Pancreas (tissue), 10 donors: ENCODE measurements at regions not wholly inside any gene's neighbourhood (a gene's known extent, or its start where the extent isn't known, plus 50 kb on each side); places are given as distances from the start of the nearest gene placed in this dataset.

Experiments
- ATAC-seq, 4 donors: fragments of 200-7000 bp; cut with Tn5 transposase; one replicate each; pipeline versions ENCODE4 v1.8.0 to v1.9.1; 2020; ENCODE audit warnings: mild to moderate bottlenecking in 4 of 4, moderate library complexity in 4 of 4
- DNase-seq, 6 donors: peaks; one replicate each; pipeline ENCODE4 v3.0.0-alpha.2; 2020
- FAIRE-seq: peaks from 2 replicates; lab custom pipeline; 2012; peaks lifted over from hg19 to GRCh38; lab: Jason Lieb, UNC
- H3K27ac ChIP-seq, 4 donors: fragments of 200-600 bp; sonication (generic); 1 replicate in 3 of 4; 2 replicates in 1 of 4; pipeline versions ENCODE4 v1.5.0 to v1.8.0; 2020
- H3K27me3 ChIP-seq, 4 donors: fragments of 200-600 bp; one replicate each; pipeline ENCODE4 v1.8.0; 2021
- H3K36me3 ChIP-seq, 3 donors: fragments of 200-600 bp; sonication (generic) in 1 of 3; one replicate each; pipeline versions ENCODE4 v1.5.0 to v1.8.0; 2020 to 2021
- H3K4me1 ChIP-seq, 3 donors: fragments of 200-600 bp; one replicate each; pipeline ENCODE4 v1.8.0; 2021
- H3K4me3 ChIP-seq, 4 donors: fragments of 200-600 bp; sonication (generic) in 2 of 4; one replicate each; pipeline versions ENCODE4 v1.5.0 to v1.8.0; 2020 to 2021
- H3K9me3 ChIP-seq, 4 donors: fragments of 200-600 bp; one replicate each; pipeline ENCODE4 v1.8.0; 2021
- WGBS, 2 donors: extraction: QIAGEN DNeasy Blood & Tissue Kit; methylation state at CpG; one replicate each; pipeline ENCODE4 v1.1.7; 2013; 5-methylcytosine and 5-hydroxymethylcytosine counted together
- intact Hi-C, 3 donors: fragments of 100-400 bp; cut with DNase I; formaldehyde crosslinking; loops; one replicate each; pipeline versions ENCODE4 v1.11.1 to v1.14.2; 2022
- TF ChIP-seq, protein P1 (sequence below), 4 donors: fragments of 200-600 bp; sonication (generic) in 3 of 4; IDR thresholded peaks; one replicate each; pipeline versions ENCODE4 v1.5.0 to v1.8.0; 2021; ENCODE audit warnings: antibody characterized with exemption in 4 of 4
- donor health status: healthy with polysubstance abuse.
- donor health status: DM: no; HTN: no; CAD: no; lungs with moderate emphysema.
- donor health status: DM: no; HTN: no; CAD: no.
- donor health status: control.
- donor health status: control.
- donor health status: Bipolar disorder and iron deficiency.
- donor health status: DM: yes; HTN: yes; CAD: no.
- donor health status: DM: no; HTN: no; CAD: no.
- donor health status: DM: no; HTN: no; CAD: no.
- donor health status: DM: yes; HTN: yes; CAD: no.

DNA sequence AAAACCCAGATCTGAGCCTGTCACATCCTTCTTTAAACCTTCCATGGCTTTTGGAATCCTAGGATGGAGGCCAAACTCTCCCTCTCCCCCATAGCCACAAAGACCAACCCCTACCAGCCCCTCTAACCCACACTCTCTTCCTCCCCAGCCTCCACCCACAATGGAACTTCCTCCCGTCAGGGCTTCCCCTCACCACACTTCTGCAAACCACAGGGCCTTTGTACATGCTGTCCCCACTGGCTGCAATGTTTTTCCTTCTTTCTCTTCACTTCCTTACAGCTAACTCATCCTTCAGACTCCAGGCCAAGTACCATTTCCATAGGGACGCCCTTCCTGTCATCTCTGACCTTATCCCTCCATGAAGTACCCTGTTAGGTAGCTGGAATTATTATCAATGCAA is 393.5 kb downstream of the MN1 start:
- Histone ChIP-seq H3K27me3 (no peaks in the 10 kb centered on the region), H3K9me3 (no peaks in the 10 kb centered on the region), H3K4me1 (no peaks in the 10 kb centered on the region), H3K4me3 (no peak overlapping the region), H3K36me3 (no peaks in the 10 kb centered on the region), H3K27ac (no peak overlapping the region)
- FAIRE-seq, result no peak
- intact Hi-C loops, result loop anchor here in 2 of 3 donors (10.0 kb wide), 1 partner anchor 387 kb away; no protein-coding TSS in a partner anchor
- WGBS, 2 donors, result 89 to 96% methylated on average over 2 of the region's 2 CpGs
- TF ChIP-seq, protein P1, sequence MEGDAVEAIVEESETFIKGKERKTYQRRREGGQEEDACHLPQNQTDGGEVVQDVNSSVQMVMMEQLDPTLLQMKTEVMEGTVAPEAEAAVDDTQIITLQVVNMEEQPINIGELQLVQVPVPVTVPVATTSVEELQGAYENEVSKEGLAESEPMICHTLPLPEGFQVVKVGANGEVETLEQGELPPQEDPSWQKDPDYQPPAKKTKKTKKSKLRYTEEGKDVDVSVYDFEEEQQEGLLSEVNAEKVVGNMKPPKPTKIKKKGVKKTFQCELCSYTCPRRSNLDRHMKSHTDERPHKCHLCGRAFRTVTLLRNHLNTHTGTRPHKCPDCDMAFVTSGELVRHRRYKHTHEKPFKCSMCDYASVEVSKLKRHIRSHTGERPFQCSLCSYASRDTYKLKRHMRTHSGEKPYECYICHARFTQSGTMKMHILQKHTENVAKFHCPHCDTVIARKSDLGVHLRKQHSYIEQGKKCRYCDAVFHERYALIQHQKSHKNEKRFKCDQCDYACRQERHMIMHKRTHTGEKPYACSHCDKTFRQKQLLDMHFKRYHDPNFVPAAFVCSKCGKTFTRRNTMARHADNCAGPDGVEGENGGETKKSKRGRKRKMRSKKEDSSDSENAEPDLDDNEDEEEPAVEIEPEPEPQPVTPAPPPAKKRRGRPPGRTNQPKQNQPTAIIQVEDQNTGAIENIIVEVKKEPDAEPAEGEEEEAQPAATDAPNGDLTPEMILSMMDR (IDR thresholded peaks at IDR 0.05), result no peak
- no peak for ATAC-seq
- no peak for DNase-seq

DNA sequence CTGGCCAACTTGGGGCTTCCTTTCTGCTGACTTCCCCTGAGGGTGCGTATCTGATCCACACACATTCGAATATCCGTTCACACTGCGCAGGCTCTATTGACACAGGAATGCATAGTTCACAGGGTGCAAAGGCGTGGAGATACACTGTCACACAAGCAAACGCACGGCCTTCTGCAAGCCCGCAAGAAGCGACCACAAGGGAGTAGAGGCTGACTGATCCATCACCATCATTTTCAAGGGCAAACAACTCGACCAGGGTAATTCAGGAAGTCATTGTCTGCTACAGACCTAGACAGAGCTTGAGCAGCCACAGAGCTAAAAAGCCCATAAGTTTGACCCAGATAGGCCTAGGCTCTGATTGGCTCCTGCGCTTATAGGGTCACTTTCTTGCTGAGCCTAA is 392.3 kb downstream of the MN1 start:
- no peak for FAIRE-seq

DNA sequence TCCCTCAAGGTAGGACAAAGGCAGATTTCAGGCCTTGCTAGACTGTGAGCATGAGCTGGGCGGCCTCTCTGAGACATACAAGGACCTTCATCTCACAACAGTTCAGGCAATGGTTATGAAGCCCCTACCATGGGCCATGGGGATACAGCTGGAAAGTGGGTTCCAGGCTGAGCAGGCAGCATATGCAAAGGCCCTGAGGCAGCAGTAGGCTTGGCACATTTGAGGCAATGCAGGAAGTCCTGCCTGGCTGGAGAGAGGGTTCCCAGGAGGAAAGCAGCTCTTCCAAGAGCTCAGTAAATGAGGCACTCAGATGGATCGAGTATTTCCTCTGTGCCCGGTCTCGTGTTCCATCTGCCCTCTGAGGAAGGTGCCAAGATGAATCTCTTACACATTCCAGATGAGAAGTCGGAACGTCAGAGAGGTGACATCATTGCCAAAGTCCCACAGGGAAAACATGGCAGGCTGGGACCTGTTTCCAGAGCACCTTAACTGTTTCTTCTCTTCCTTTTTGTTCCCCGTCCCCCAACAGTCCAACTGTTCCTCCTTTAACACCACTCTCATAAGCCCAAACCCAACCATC is 388.6 kb downstream of the MN1 start:
- no peaks in the 10 kb centered on the region for H3K36me3 ChIP-seq
- intact Hi-C loops, result no loop called here
- H3K27ac ChIP-seq, result no peak overlapping the region
- TF ChIP-seq, protein P1 (IDR thresholded peaks at IDR 0.05), result no peak
- peaks cover 0 to 6% (median 0%) of the 10 kb centered on the region in 3 donors for H3K4me1 ChIP-seq
- ATAC-seq (no peak), DNase-seq (no peak), FAIRE-seq (no peak)
- WGBS, 2 donors, result 88 to 97% methylated on average over 7 of the region's 7 CpGs
- H3K9me3 ChIP-seq, result no peaks in the 10 kb centered on the region
- no peaks in the 10 kb centered on the region for H3K27me3 ChIP-seq
- no peak overlapping the region for H3K4me3 ChIP-seq

More for the DNA sequence above, 392.3 kb downstream of the MN1 start:
- DNase-seq (no peak), ATAC-seq (no peak)
- Histone ChIP-seq H3K27ac (no peak overlapping the region), H3K4me3 (no peak overlapping the region), H3K36me3 (no peaks in the 10 kb centered on the region), H3K27me3 (no peaks in the 10 kb centered on the region), H3K4me1 (no peaks in the 10 kb centered on the region), H3K9me3 (no peaks in the 10 kb centered on the region)
- WGBS, 2 donors, result 87% methylated on average over 11 of the region's 11 CpGs
- intact Hi-C loops, result loop anchor here in 2 of 3 donors (10.0 kb wide), 1 partner anchor 386 kb away; no protein-coding TSS in a partner anchor
- TF ChIP-seq, protein P1 (IDR thresholded peaks at IDR 0.05), result no peak

DNA sequence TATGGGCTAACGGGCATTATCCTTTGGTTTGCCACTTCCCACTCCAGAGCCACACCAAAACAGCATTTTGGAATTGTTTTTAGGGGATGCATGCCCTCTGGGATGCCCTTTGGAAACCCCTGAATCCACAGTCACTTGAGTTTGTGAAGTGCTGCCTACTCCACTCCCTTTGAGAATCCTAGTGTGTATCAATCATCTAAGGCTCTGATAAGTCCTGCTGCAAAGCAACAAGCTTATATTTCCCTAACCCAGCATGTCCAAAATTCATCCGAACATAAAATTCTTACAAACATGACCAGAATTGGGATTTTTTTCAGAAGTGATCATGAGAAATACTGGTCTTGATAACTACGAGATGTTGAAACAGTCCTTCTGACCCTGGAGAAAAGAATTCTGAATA is 387.9 kb downstream of the MN1 start:
- H3K9me3 ChIP-seq, result no peaks in the 10 kb centered on the region
- H3K36me3 ChIP-seq, result no peaks in the 10 kb centered on the region
- intact Hi-C loops, result no loop called here
- no peak overlapping the region for H3K4me3 ChIP-seq
- no peak overlapping the region for H3K27ac ChIP-seq
- DNase-seq, result no peak
- no peaks in the 10 kb centered on the region for H3K27me3 ChIP-seq
- peaks cover 0 to 6% (median 0%) of the 10 kb centered on the region in 3 donors for H3K4me1 ChIP-seq
- TF ChIP-seq, protein P1 (IDR thresholded peaks at IDR 0.05), result no peak
- 89 to 94% methylated on average over 3 of the region's 3 CpGs for WGBS, 2 donors
- ATAC-seq, result no peak
- no peak for FAIRE-seq
